Coronary artery (tissue), 2 donors: ENCODE measurements at regions not wholly inside any gene's neighbourhood (a gene's known extent, or its start where the extent isn't known, plus 50 kb on each side); places are given as distances from the start of the nearest gene placed in this dataset.

Source experiments
- DNase-seq: peaks from one replicate; pipeline ENCODE4 v3.0.0-alpha.2; 2017; ENCODE audit warnings: low spot score
- H3K27ac ChIP-seq, 2 donors: fragments of 200-600 bp; sonication (generic); one replicate each; pipeline ENCODE4 v1.5.1; 2016 to 2019
- H3K4me3 ChIP-seq: fragments of 200-600 bp; sonication (generic); 2 replicates; pipeline ENCODE4 v1.5.1; 2016; ENCODE audit warnings: mild to moderate bottlenecking, moderate library complexity
- TF ChIP-seq, protein P1 (sequence below): fragments of 200-600 bp; sonication (generic); IDR thresholded peaks from one replicate; pipeline ENCODE4 v1.5.1; 2019; ENCODE audit warnings: antibody characterized with exemption

DNA sequence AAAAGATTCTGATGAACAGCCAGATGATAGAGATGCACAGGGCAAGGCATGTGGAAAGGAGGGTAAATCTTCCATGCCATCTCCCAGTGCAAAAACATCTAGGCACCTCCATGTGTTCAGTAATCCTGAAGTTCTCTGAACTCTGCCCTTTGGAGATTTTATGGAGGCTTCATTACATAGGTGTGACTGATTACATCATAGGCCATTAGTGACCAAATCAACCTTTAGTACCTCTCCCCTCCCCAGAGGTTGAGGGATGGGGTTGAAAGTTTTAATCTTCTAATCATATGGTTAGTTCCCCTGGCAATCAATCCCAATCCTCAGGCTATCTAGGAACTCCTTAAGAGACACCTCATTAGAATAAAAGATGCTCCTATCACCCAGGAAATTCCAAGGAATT is 2190.2 kb upstream of the PIK3C3 start:
- TF ChIP-seq, protein P1, sequence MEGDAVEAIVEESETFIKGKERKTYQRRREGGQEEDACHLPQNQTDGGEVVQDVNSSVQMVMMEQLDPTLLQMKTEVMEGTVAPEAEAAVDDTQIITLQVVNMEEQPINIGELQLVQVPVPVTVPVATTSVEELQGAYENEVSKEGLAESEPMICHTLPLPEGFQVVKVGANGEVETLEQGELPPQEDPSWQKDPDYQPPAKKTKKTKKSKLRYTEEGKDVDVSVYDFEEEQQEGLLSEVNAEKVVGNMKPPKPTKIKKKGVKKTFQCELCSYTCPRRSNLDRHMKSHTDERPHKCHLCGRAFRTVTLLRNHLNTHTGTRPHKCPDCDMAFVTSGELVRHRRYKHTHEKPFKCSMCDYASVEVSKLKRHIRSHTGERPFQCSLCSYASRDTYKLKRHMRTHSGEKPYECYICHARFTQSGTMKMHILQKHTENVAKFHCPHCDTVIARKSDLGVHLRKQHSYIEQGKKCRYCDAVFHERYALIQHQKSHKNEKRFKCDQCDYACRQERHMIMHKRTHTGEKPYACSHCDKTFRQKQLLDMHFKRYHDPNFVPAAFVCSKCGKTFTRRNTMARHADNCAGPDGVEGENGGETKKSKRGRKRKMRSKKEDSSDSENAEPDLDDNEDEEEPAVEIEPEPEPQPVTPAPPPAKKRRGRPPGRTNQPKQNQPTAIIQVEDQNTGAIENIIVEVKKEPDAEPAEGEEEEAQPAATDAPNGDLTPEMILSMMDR = no peak
- DNase-seq = no peak
- no peak overlapping the region for H3K27ac ChIP-seq
- H3K4me3 ChIP-seq = no peak overlapping the region

DNA sequence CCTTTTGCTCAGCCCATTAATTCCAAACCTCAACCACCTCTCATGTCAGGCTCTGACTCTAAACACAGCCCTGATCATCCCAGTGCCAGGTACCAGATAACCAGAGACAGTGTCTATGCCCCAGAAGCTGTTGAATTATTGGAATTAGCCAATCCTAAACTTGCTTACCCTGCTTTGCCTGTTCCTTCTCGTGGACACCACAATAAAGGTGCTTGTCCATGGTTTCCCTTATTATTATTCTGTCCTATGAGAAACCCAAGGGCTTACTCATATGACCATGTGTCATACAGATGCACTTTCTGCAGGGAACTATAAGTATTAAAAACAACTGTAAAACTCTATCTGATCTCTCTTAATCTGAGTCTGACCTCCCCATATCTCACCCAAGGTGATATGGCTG is 2193.8 kb upstream of the PIK3C3 start:
- H3K4me3 ChIP-seq = no peak overlapping the region

DNA sequence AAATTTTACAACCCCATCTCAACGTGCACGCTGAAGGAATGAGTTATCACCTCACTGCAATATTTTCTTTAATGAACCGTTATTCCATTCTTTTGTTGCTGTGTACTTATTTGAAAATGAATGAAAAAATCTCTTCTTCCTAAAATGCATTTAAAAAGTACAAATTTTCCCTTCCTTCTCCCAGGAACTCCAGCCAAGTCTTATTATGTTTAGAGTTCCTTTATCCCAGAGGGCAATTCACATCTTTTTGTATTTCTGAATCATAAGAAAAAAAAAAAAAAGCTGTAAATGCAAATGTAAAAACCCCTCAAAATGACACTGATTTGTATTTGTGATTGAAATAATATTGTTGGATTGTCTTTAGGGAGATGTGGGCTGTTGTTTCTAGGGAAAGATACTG is 2194.3 kb upstream of the CELF4 start:
- TF ChIP-seq, protein P1 = no peak
- Histone ChIP-seq H3K27ac (no peak overlapping the region), H3K4me3 (no peak overlapping the region)
- no peak for DNase-seq

More for the DNA sequence above, 2193.8 kb upstream of the PIK3C3 start:
- H3K27ac ChIP-seq = no peak overlapping the region
- TF ChIP-seq, protein P1 = no peak
- DNase-seq = no peak

DNA sequence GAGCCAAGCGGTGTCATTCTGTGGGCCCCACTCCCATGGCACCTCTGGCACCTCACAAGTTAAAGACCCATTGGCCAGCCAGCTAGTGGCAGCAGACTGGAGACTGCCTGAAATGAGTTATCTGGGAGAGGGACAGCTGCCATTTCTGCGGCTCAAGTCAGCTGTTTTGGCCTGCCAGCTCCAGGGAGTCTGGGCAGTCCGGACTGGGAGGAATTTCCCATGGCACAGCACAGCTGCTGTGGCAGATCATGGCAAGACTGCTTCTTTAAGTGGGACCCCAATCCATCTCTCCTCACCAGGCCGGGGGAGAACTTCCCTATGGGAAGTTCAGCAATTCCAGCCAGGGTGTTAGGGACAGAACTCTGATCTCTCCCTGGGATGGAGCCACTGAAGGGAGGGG is 2187.6 kb upstream of the CELF4 start:
- no peak overlapping the region for H3K4me3 ChIP-seq
- TF ChIP-seq, protein P1 = no peak
- no peak overlapping the region for H3K27ac ChIP-seq
- DNase-seq = no peak

DNA sequence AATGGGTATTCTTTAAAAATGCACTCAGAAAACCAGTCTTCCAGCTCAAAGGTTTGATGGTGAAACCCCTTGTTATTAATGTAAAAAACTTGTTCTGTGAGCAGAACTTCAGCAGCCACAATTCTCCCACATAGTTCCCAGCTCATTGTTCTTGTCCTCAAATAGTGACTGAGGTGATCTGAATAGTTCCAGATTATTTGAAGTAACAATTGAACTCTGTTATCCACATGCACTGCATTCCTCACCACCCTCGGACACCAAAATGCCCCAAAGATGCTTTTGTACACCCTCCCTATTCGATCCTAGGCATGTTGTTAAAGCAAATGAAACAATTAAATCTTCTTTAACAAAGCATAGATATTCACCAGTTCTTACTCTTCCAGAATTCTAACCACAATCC is 2186.8 kb upstream of the CELF4 start:
- H3K27ac ChIP-seq = no peak overlapping the region

DNA sequence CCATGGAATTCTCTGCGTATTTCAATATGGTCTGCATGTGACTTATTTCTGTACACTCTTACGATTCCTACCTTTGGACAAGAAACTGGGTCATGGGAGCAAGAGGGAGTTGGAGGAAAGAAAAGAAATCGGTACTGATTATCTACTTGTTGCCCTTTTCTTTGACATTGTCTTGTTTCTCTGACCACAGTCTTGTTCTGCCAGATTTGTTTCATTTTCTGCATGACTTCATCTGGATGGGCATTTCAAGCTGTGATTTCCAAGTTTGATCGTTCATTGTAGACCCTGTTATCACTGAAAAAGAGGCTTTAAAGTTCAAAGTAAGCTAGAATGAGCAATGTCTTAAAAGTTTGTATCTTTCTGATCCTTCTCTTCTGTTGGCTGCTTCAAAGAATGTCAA is 2186.3 kb upstream of the CELF4 start:
- no peak for DNase-seq
- Histone ChIP-seq H3K27ac (no peak overlapping the region), H3K4me3 (no peak overlapping the region)
- TF ChIP-seq, protein P1 = no peak

More for the DNA sequence above, 2186.8 kb upstream of the CELF4 start:
- no peak overlapping the region for H3K4me3 ChIP-seq
- TF ChIP-seq, protein P1 = no peak
- DNase-seq = no peak

DNA sequence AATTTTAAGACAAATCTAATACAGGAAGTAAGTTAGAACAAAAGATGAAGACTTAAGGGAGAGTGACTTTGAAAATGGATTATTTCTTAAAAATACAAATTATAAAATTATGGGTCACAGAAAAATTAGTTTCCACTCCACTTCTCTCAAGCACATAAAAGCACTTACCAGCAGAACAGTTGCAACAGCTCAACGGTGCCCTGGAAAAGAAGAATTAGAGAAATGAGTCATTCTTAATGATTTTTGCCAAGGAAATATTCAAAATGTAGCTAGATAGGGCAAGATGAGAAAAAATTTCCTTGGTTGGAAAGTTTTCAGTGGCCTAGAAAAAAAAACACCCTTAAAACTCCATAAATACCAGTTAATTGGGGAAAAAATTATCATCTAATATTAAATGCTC is 2185.6 kb upstream of the CELF4 start:
- TF ChIP-seq, protein P1 = no peak
- no peak for DNase-seq
- Histone ChIP-seq H3K27ac (no peak overlapping the region), H3K4me3 (no peak overlapping the region)
